ENCODE measurements at regions not wholly inside any gene's neighbourhood (a gene's known extent, or its start where the extent isn't known, plus 50 kb on each side); places are given as distances from the start of the nearest gene placed in this dataset.
A peak's percentile ranks its signal among the peaks of the same experiment; 100 is the strongest.
"Not testable (repeated sequence)": the region's sequence is repeated elsewhere in the genome, so short reads cannot be mapped to it uniquely, and the experiment has no call there.

GRCh38 chr5:50898966-50899365, 232.5 kb downstream of the PARP8 start:
- no peak for DNase-seq
- intact Hi-C loops (cut with DNase I): no loop called here

DNA sequence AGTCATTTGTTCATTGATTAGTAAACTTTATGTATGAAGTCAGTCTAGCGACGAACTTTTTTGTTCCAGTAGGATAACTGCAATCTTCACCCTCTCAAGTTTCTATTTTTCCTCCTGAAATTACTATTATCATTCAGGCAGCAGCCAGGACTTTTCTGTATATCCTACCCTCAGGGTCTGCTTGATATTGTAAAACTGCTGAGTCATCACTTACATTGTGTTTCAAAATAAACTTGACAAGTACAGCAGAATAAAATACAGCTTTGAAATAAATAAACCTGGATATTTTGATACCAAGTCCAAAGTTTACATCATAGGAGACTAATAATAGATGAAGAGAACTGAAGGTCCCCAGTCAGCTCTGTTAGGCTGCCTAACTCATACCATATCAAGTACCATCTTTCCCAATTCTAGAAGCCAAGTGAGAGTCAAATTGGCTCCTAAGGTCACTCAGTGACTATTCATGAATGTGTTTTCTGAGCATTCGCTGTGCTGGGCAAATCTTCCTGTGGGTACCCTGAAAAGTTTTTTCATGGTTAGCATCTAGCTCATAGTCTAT, 234.6 kb downstream of the PARP8 start:
- intact Hi-C loops (cut with DNase I): no loop called here
- DNase-seq: no peak

DNA sequence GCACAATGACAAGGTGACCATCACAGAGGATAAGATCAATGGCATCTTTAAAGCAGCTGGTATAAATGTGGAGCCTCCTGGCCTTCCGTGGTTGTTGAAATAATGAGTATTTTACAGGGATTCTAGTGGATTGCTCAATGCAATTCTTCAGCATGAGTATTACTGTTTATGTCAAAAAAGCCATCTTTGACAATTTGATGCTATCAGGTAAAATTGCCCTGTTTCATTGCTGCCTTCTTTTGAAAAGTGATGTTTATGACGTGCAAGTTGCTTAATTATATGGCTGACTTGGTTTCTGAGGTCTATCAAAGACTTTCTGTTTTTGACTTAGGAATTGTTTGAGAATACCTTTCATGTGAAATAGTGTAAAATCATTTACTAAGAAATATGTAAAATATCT, 237.2 kb downstream of the PARP8 start:
- intact Hi-C loops (cut with DNase I): no loop called here

GRCh38 chr5:50905996-50906570, 239.6 kb downstream of the PARP8 start:
- intact Hi-C loops (cut with DNase I): no loop called here
- no peak for DNase-seq

More for the DNA sequence above, 237.2 kb downstream of the PARP8 start:
- no peak for DNase-seq

DNA sequence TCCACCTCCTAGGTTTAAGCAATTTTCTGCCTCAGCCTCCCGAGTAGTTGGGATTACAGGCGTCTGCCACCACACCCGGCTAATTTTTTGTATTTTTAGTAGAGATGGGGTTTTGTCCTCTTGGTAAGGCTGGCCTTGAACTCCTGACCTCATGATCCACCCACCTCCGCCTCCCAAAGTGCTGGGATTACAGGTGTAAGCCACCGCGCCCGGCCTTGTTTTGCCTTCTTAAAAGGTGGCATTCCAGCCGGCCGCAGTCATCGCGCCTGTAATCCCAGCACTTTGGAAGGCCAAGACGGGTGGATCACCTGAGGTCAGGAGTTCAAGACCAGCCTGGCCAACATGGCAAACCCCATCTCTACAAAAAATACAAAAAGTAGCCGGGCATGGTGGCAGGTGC, 253.7 kb downstream of the PARP8 start:
- DNase-seq; intact Hi-C loops (cut with DNase I): not testable (repeated sequence)

DNA sequence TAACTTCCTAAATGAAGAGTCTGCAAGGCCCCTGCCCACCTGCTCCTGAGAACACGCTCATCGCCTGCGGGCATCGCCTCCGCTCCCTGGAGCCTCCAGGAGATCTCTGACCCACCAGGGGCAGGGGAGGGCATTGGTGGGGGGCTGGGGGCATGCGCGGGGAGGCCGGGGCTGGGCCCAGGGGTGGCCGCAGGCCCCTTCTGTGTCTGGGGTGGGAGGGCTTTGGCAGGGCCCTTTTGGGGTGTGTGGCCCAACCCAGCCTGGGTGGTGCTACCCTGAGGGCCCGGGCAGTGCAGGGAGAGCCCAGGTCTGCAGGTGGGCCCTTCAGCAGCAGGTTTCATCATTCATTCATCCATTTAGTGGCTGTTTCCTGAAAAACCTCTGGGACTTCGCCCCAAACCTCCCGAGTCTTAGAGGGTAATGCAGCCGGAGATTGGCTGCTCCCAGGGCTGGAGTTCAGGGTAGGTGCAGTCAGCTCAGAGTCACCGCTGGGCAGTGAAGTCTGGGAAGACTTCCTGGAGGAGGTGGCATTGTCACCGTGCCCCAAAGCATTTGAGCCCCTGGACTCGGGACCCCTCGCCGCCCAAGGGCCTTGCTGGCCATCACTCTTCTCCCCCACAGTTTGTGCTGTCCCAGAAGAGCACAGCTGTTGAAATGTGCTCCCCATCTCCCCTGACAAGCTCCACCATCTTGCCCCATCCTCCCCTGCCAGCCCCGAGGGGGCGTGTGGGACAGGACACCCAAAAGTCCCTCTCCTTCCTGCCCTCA, 255.1 kb downstream of the PARP8 start:
- intact Hi-C loops (cut with DNase I): no loop called here
- no peak for DNase-seq

- intact Hi-C loops (cut with DNase I); DNase-seq: not testable (repeated sequence)
Observed at GRCh38 chr5:50922134-50922941, 255.9 kb downstream of the PARP8 start.

DNA sequence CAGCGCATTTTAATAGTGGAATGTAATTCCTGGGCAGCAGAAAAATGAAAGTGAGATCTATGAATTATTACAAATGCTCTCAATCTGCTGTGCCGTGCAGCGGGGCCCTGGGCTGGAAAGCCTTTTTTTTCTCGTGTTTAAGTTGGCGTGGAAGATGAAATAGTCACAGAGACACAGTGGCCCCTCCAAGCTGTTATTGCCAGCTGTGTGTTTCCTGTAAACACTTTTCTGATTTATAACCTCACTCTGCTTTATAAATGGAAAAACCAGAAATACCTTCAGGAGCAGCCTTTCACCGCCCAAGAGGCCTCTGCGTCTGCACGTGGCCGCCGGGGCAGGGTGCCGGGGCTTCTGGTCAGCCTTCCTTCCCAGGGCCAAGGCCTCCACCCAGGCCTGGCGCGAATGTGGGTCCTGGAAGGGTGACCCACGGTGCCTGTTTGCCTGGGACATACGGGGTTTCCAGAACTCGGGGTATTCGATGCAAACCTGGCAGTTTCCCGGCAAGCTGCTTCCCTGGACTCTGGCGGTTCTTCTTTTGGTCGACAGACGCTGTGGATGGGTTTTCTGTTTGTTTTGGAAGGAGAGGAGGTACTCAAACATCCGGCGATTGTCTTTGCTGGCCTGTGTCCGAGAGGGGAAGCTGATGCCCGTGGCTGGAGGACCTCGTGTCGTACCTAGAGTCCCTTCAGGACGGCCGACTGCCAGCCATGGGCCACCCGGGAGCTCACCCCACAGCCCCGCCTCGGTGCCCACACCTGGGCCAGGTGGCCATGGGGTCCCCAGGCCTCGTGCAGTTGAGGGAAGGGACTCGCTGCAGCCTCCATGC, 256.7 kb downstream of the PARP8 start:
- intact Hi-C loops (cut with DNase I): no loop called here
- no peak for DNase-seq

- intact Hi-C loops (cut with DNase I): no loop called here
- DNase-seq: no peak
Observed at GRCh38 chr5:50923768-50924494, 257.5 kb downstream of the PARP8 start.

- intact Hi-C loops (cut with DNase I): no loop called here
- DNase-seq: no peak
Observed at GRCh38 chr5:50927953-50928352, 261.5 kb downstream of the PARP8 start.

GRCh38 chr5:50929174-50929573, 262.7 kb downstream of the PARP8 start:
- intact Hi-C loops (cut with DNase I): no loop called here
- no peak for DNase-seq

DNA sequence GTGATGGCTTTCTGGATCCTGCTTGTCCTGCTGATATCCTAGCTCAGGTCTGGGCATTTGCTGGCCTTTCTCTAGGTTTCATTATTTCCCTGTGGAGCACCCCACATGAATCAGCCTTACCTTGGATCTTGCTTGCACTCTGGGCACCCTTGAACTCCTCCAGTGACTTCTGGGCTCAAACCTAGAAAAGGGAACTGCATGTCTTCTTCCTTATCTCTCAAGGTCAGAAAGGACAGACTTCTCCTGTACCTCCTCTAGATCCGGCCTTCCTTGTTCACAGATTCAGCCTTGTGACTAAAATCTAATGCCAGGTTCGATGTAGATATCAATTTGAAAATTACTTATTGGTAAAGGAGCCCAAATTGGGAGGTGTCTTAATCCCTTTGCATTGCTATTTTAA, 267.9 kb downstream of the PARP8 start:
- intact Hi-C loops (cut with DNase I): no loop called here

DNA sequence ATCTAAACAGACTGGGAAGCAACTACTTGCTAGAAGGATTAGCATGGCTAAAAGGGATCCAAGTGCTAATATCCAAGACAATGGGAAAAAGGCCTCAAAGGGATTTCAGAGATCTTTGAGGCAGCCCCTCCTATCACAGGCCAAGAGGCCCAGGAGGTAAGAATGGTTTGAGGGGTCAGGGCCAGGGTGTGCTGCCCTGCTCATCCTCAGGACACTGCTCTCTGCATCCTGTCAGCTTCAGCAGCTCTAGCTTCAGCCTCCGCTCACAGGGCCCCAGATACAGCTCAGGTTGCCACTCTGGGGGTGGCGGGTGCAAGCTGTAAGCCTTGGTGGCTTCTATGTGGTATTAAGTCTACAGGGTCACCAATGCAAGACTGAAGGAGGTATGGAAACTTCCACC, 278.7 kb downstream of the PARP8 start:
- intact Hi-C loops (cut with DNase I): no loop called here

More for the DNA sequence above, 267.9 kb downstream of the PARP8 start:
- DNase-seq: no peak

GRCh38 chr5:50947906-50948683, 281.7 kb downstream of the PARP8 start:
- DNase-seq: peak in 1 of 42 donors; percentile 35
- intact Hi-C loops (cut with DNase I): no loop called here

More for the DNA sequence above, 278.7 kb downstream of the PARP8 start:
- no peak for DNase-seq

GRCh38 chr5:50953290-50953689, 286.9 kb downstream of the PARP8 start:
- no peak for DNase-seq
- intact Hi-C loops (cut with DNase I): no loop called here

DNA sequence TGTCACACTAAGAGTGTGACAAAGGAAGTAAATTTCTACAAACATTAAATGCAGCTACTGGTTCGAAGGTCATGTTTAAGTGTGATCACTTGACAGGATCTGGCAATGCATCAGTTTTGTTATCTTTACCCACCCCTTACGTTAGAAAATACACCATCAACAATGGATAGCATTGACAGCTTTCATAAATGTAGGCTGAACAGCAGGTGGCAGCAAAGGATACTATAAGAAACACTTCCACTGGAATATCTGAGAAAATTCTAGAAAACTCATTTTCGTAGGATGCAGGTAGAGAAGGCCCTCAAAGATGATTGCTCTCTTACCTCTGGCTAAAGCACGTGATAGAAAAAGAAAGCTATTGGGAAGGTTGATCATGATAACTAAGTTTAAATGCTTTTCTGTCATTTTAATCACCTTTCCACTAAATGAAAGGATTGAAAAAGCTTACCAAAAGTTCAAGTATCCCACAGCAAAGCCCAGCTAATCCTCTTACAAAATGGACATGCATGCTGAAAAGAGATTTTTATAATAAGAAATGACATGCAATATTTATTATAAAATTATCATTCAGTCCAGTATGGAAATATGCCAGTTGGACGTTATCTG, 292.5 kb downstream of the PARP8 start:
- intact Hi-C loops (cut with DNase I): loop anchor here (5.0 kb wide), 1 partner anchor 1698 kb away; no protein-coding TSS in a partner anchor
- DNase-seq: peak in 19 of 42 donors; percentile 12 to 77 (median 43)

All from head of caudate nucleus (tissue), 42 donors.